Peyer's patch (tissue), 4 donors: ENCODE measurements at regions not wholly inside any gene's neighbourhood (a gene's known extent, or its start where the extent isn't known, plus 50 kb on each side); places are given as distances from the start of the nearest gene placed in this dataset.

ENCODE experiments used
- CTCF ChIP-seq, 6 experiments: fragments of 450-650 bp in 4 of 6; fragments of 200-600 bp in 2 of 6; sonication (generic) in 1 of 6; IDR thresholded peaks; one replicate each; pipeline ENCODE4 v1.5.1; 2017 to 2019; ENCODE audit warnings: antibody characterized with exemption in 6 of 6, mild to moderate bottlenecking in 3 of 6, moderate library complexity in 1 of 6
- POLR2A ChIP-seq, 2 donors: fragments of 450-650 bp; IDR thresholded peaks; one replicate each; pipeline ENCODE4 v1.5.1; 2017; ENCODE audit warnings: antibody characterized with exemption in 2 of 2, mild to moderate bottlenecking in 2 of 2, moderate library complexity in 2 of 2

GRCh38 chr3:161423911-161424522 is 52.7 kb upstream of the SPTSSB start:
- TF ChIP-seq CTCF (IDR thresholded peaks at IDR 0.05) (peak; percentile 40 to 86 (median 76)), POLR2A (IDR thresholded peaks at IDR 0.05) (no peak)
